GM03348 (cell line): ENCODE measurements at regions not wholly inside any gene's neighbourhood (a gene's known extent, or its start where the extent isn't known, plus 50 kb on each side); places are given as distances from the start of the nearest gene placed in this dataset.

Experiments
- DNase-seq: peaks from one replicate; pipeline ENCODE4 v3.0.0; 2012; ENCODE audit warnings: low spot score

- DNase-seq, result no peak
These were observed 678.0 kb upstream of the GRM7 start for GRCh38 chr3:6182909-6183308.

- DNase-seq, result no peak
These were observed 671.5 kb upstream of the GRM7 start for GRCh38 chr3:6189384-6189783.

GRCh38 chr3:6204891-6205290, 656.0 kb upstream of the GRM7 start:
- DNase-seq, result no peak

GRCh38 chr3:6216135-6217026, 644.5 kb upstream of the GRM7 start:
- DNase-seq, result no peak

- no peak for DNase-seq
These were observed 640.5 kb upstream of the GRM7 start for GRCh38 chr3:6220447-6220846.

- no peak for DNase-seq
These were observed 638.8 kb upstream of the GRM7 start for GRCh38 chr3:6222069-6222468.

GRCh38 chr3:6223572-6223971, 637.3 kb upstream of the GRM7 start:
- no peak for DNase-seq

- DNase-seq, result no peak
These were observed 631.8 kb upstream of the GRM7 start for GRCh38 chr3:6228958-6229683.

GRCh38 chr3:6229778-6230410, 631.0 kb upstream of the GRM7 start:
- no peak for DNase-seq

- no peak for DNase-seq
These were observed 618.8 kb upstream of the GRM7 start for GRCh38 chr3:6242104-6242503.

GRCh38 chr3:6248528-6248927, 612.4 kb upstream of the GRM7 start:
- no peak for DNase-seq

GRCh38 chr3:6249679-6250078, 611.2 kb upstream of the GRM7 start:
- no peak for DNase-seq

GRCh38 chr3:6250167-6250566, 610.7 kb upstream of the GRM7 start:
- DNase-seq, result no peak

- DNase-seq, result no peak
These were observed 609.1 kb upstream of the GRM7 start for GRCh38 chr3:6251612-6252400.

GRCh38 chr3:6254490-6254889, 606.4 kb upstream of the GRM7 start:
- DNase-seq, result no peak

- DNase-seq, result no peak
These were observed 605.7 kb upstream of the GRM7 start for GRCh38 chr3:6255229-6255628.

- DNase-seq, result no peak
These were observed 600.2 kb upstream of the GRM7 start for GRCh38 chr3:6260551-6261191.

GRCh38 chr3:6262010-6262409, 598.9 kb upstream of the GRM7 start:
- DNase-seq, result no peak

- DNase-seq, result no peak
These were observed 596.9 kb upstream of the GRM7 start for GRCh38 chr3:6264036-6264435.

GRCh38 chr3:6264906-6265305, 596.0 kb upstream of the GRM7 start:
- DNase-seq, result no peak

GRCh38 chr3:6266135-6266534, 594.8 kb upstream of the GRM7 start:
- no peak for DNase-seq

- no peak for DNase-seq
These were observed 587.0 kb upstream of the GRM7 start for GRCh38 chr3:6273878-6274277.
